ENCODE measurements at regions not wholly inside any gene's neighbourhood (a gene's known extent, or its start where the extent isn't known, plus 50 kb on each side); places are given as distances from the start of the nearest gene placed in this dataset.

- TF ChIP-seq BACH2 (CRISPR knock-in tag; IDR thresholded peaks at IDR 0.05; ENCODE audit: borderline replicate concordance) (no peak), ZFP30 (CRISPR knock-in tag; IDR thresholded peaks at IDR 0.05) (no peak), TOX (CRISPR knock-in tag; IDR thresholded peaks at IDR 0.05; ENCODE audit: borderline replicate concordance) (no peak), TSHZ2 (CRISPR knock-in tag; IDR thresholded peaks at IDR 0.05) (no peak), CSDC2 (CRISPR knock-in tag; IDR thresholded peaks at IDR 0.05) (no peak), CSRNP3 (CRISPR knock-in tag; IDR thresholded peaks at IDR 0.05) (no peak), PPARA (CRISPR knock-in tag; IDR thresholded peaks at IDR 0.05; ENCODE audit: borderline replicate concordance) (no peak), ESRRG (CRISPR knock-in tag; IDR thresholded peaks at IDR 0.05) (no peak), TCF4 (CRISPR knock-in tag; IDR thresholded peaks at IDR 0.05; ENCODE audit: borderline replicate concordance) (no peak)
- TF ChIP-seq, protein P1, sequence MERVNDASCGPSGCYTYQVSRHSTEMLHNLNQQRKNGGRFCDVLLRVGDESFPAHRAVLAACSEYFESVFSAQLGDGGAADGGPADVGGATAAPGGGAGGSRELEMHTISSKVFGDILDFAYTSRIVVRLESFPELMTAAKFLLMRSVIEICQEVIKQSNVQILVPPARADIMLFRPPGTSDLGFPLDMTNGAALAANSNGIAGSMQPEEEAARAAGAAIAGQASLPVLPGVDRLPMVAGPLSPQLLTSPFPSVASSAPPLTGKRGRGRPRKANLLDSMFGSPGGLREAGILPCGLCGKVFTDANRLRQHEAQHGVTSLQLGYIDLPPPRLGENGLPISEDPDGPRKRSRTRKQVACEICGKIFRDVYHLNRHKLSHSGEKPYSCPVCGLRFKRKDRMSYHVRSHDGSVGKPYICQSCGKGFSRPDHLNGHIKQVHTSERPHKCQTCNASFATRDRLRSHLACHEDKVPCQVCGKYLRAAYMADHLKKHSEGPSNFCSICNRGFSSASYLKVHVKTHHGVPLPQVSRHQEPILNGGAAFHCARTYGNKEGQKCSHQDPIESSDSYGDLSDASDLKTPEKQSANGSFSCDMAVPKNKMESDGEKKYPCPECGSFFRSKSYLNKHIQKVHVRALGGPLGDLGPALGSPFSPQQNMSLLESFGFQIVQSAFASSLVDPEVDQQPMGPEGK (CRISPR knock-in tag; IDR thresholded peaks at IDR 0.05; ENCODE audit: borderline replicate concordance), result no peak
- TF ChIP-seq, protein P2, sequence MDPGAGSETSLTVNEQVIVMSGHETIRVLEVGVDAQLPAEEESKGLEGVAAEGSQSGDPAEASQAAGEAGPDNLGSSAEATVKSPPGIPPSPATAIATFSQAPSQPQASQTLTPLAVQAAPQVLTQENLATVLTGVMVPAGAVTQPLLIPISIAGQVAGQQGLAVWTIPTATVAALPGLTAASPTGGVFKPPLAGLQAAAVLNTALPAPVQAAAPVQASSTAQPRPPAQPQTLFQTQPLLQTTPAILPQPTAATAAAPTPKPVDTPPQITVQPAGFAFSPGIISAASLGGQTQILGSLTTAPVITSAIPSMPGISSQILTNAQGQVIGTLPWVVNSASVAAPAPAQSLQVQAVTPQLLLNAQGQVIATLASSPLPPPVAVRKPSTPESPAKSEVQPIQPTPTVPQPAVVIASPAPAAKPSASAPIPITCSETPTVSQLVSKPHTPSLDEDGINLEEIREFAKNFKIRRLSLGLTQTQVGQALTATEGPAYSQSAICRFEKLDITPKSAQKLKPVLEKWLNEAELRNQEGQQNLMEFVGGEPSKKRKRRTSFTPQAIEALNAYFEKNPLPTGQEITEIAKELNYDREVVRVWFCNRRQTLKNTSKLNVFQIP (CRISPR knock-in tag; IDR thresholded peaks at IDR 0.05; ENCODE audit: borderline replicate concordance, low read depth), result no peak
Observed at GRCh38 chr13:97520061-97520460, 86.1 kb downstream of the RAP2A start.

GRCh38 chr13:97520866-97521265 lies 86.9 kb downstream of the RAP2A start:
- TF ChIP-seq ISL1 (CRISPR knock-in tag; IDR thresholded peaks at IDR 0.05) (no peak), ZNF8 (CRISPR knock-in tag; IDR thresholded peaks at IDR 0.05) (no peak), SNAI2 (CRISPR knock-in tag; IDR thresholded peaks at IDR 0.05) (no peak), RARB (CRISPR knock-in tag; IDR thresholded peaks at IDR 0.05) (no peak), PPARA (CRISPR knock-in tag; IDR thresholded peaks at IDR 0.05; ENCODE audit: borderline replicate concordance) (no peak), BACH2 (CRISPR knock-in tag; IDR thresholded peaks at IDR 0.05; ENCODE audit: borderline replicate concordance) (no peak), ZNF565 (CRISPR knock-in tag; conservative IDR thresholded peaks at IDR 0.05; ENCODE audit: low read depth) (no peak), CSDC2 (CRISPR knock-in tag; IDR thresholded peaks at IDR 0.05) (no peak), ESRRG (CRISPR knock-in tag; IDR thresholded peaks at IDR 0.05) (no peak), ZFP30 (CRISPR knock-in tag; IDR thresholded peaks at IDR 0.05) (no peak), TCF4 (CRISPR knock-in tag; IDR thresholded peaks at IDR 0.05; ENCODE audit: borderline replicate concordance) (no peak), ARNTL (CRISPR knock-in tag; IDR thresholded peaks at IDR 0.05; ENCODE audit: borderline replicate concordance, low read depth) (no peak), CSRNP3 (CRISPR knock-in tag; IDR thresholded peaks at IDR 0.05) (no peak), ZC3H10 (CRISPR knock-in tag; IDR thresholded peaks at IDR 0.05) (no peak), ZNF70 (CRISPR knock-in tag; IDR thresholded peaks at IDR 0.05) (no peak), GLIS3 (CRISPR knock-in tag; IDR thresholded peaks at IDR 0.05) (no peak), TOX (CRISPR knock-in tag; IDR thresholded peaks at IDR 0.05; ENCODE audit: borderline replicate concordance) (no peak)
- TF ChIP-seq, protein P1 (CRISPR knock-in tag; IDR thresholded peaks at IDR 0.05; ENCODE audit: borderline replicate concordance), result no peak
- TF ChIP-seq, protein P3, sequence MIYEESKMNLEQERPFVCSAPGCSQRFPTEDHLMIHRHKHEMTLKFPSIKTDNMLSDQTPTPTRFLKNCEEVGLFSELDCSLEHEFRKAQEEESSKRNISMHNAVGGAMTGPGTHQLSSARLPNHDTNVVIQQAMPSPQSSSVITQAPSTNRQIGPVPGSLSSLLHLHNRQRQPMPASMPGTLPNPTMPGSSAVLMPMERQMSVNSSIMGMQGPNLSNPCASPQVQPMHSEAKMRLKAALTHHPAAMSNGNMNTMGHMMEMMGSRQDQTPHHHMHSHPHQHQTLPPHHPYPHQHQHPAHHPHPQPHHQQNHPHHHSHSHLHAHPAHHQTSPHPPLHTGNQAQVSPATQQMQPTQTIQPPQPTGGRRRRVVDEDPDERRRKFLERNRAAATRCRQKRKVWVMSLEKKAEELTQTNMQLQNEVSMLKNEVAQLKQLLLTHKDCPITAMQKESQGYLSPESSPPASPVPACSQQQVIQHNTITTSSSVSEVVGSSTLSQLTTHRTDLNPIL (CRISPR knock-in tag; IDR thresholded peaks at IDR 0.05; ENCODE audit: low read depth), result no peak
- TF ChIP-seq, protein P2 (CRISPR knock-in tag; IDR thresholded peaks at IDR 0.05; ENCODE audit: borderline replicate concordance, low read depth), result no peak

More at GRCh38 chr13:97520061-97520460, 86.1 kb downstream of the RAP2A start:
- ATAC-seq, result no peak

More at GRCh38 chr13:97520866-97521265, 86.9 kb downstream of the RAP2A start:
- ATAC-seq, result no peak

All from SK-N-SH treated with all-trans-retinoic acid at 6 μM for 48 hours (cell line).